GM12892 (cell line): ENCODE measurements at regions not wholly inside any gene's neighbourhood (a gene's known extent, or its start where the extent isn't known, plus 50 kb on each side); places are given as distances from the start of the nearest gene placed in this dataset.

Experiments used
- POLR2A ChIP-seq: IDR thresholded peaks from 2 replicates; pipeline ENCODE4 v1.6.1; 2011; ENCODE audit warnings: low read depth, low read length, control low read depth
- POLR2AphosphoS5 ChIP-seq: IDR thresholded peaks from 2 replicates; pipeline ENCODE4 v1.6.1; 2011; ENCODE audit warnings: low read depth, low read length, control low read depth
- TAF1 ChIP-seq: IDR thresholded peaks from 2 replicates; pipeline ENCODE4 v1.6.1; 2011; ENCODE audit warnings: low read depth, mild to moderate bottlenecking, control low read depth, low read length, borderline replicate concordance

DNA sequence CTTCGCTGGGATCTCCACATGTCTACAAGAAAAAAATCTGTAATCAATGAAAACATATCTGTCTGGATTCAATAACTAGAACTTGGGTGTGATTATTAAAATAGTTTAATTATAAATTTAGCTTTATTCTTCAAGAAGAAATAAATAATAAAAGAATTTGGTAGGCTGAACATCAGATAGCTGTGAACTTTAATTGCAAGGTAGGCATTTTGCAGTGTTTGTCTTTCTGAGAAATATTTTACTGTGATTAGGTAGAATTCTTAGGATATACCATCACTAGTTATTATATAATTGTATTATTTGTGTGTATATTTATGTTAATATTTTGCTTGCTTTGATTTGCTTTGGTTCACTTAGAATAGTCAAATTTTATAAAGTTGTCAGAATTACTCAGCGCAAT is 409.4 kb downstream of the PCDH18 start:
- TF ChIP-seq POLR2AphosphoS5 (no peak), POLR2A (no peak), TAF1 (no peak)
